ENCODE measurements at regions not wholly inside any gene's neighbourhood (a gene's known extent, or its start where the extent isn't known, plus 50 kb on each side); places are given as distances from the start of the nearest gene placed in this dataset.
"Not testable (repeated sequence)": the region's sequence is repeated elsewhere in the genome, so short reads cannot be mapped to it uniquely, and the experiment has no call there.

DNA sequence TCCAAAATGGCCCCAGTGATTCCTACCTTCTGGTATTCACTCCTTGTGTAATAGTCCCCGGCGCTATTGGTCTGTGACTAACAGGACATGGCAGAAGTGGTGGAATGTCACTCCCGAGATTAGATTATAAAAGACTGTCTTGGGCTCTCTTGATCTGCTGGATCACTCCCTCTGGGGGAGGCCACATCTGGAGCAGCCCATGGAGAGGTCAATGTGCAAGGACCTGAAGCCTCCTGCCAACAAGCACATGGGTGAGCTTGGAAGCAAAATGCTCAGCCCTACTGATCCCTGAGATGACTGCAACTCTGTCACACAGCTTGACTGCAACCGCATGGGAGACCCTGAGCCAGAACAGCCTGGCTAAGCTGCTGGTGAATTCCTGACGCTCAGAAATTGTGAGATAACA lies 94.3 kb upstream of the GLI2 start:
- Histone ChIP-seq H3K9me3 (no peaks in the 10 kb centered on the region), H3K27me3 (no peaks in the 10 kb centered on the region), H3K4me1 (no peaks in the 10 kb centered on the region), H3K36me3 (no peaks in the 10 kb centered on the region), H3K4me3 (ENCODE audit: low read depth, low read length) (no peak overlapping the region)
- no peak for DNase-seq
- TF ChIP-seq, protein P1, sequence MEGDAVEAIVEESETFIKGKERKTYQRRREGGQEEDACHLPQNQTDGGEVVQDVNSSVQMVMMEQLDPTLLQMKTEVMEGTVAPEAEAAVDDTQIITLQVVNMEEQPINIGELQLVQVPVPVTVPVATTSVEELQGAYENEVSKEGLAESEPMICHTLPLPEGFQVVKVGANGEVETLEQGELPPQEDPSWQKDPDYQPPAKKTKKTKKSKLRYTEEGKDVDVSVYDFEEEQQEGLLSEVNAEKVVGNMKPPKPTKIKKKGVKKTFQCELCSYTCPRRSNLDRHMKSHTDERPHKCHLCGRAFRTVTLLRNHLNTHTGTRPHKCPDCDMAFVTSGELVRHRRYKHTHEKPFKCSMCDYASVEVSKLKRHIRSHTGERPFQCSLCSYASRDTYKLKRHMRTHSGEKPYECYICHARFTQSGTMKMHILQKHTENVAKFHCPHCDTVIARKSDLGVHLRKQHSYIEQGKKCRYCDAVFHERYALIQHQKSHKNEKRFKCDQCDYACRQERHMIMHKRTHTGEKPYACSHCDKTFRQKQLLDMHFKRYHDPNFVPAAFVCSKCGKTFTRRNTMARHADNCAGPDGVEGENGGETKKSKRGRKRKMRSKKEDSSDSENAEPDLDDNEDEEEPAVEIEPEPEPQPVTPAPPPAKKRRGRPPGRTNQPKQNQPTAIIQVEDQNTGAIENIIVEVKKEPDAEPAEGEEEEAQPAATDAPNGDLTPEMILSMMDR (IDR thresholded peaks at IDR 0.05; ENCODE audit: low read depth, low read length): no peak

DNA sequence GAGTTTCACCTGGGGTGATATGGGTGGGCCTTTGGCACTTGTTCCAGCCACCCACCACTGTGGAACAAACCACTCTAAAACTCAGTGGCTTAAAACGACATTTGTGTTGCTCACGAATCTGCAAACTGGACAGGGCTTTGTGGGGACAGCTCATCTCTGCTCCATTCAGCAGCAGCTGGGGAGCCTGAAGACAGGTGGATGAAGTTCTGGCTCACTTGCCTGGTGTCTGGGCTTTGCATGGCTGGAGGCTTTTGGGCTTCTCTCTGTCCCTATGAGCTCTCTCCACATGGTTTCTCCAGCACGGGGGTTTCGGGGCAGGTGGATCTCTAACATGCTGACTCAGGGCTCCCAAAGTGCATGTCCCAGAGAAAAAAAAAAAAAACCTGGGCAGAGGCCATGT lies 93.0 kb upstream of the GLI2 start:
- no peak for DNase-seq
- H3K36me3 ChIP-seq: no peaks in the 10 kb centered on the region
- no peak overlapping the region for H3K4me3 ChIP-seq (ENCODE audit: low read depth, low read length)
- TF ChIP-seq, protein P1 (IDR thresholded peaks at IDR 0.05; ENCODE audit: low read depth, low read length): no peak
- H3K4me1 ChIP-seq: no peaks in the 10 kb centered on the region
- H3K9me3 ChIP-seq: no peaks in the 10 kb centered on the region
- H3K27me3 ChIP-seq: no peaks in the 10 kb centered on the region

DNA sequence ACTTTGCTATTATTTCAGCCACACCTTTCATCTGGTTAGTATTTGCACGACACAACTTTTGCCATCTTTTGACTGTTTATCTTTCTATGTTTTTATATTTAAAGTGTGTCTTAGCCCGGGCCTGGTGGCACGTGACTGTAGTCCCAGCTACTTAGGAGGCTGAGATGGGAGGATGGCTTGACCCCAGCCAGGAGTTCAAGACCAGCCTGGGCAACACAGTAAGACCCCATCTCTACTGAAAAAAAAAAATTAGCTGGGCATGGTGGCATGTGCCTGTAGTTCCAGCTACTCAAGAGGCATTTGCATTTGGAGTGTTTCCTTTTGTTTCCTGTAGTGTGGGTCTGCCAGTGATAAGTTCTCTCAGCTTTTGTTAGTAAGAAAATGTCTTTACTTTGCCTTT lies 88.7 kb upstream of the GLI2 start:
- TF ChIP-seq, protein P1 (IDR thresholded peaks at IDR 0.05; ENCODE audit: low read depth, low read length): no peak
- no peak for DNase-seq
- no peak overlapping the region for H3K4me3 ChIP-seq (ENCODE audit: low read depth, low read length)
- no peaks in the 10 kb centered on the region for H3K36me3 ChIP-seq
- no peaks in the 10 kb centered on the region for H3K9me3 ChIP-seq
- H3K27me3 ChIP-seq: no peaks in the 10 kb centered on the region
- H3K4me1 ChIP-seq: no peaks in the 10 kb centered on the region

DNA sequence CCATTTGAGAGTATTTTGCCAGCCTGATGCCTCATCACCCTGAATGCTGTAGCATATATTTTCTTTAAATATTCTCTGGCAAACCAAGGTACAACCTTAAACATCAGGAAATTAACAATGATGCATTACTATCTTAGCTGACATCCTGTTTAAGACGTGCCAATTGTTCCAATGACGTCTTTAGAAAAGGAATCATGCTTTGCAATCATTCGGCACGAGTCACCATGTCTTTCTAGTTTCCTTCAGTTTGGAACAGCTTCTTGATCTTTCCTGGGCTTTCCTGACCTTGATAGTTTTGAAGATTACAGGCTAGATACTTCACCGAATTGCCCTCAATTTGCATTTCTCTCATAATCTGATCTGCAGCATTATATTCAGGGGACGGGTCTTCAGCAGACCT lies 88.2 kb upstream of the GLI2 start:
- Histone ChIP-seq H3K27me3 (no peaks in the 10 kb centered on the region), H3K4me1 (no peaks in the 10 kb centered on the region), H3K36me3 (no peaks in the 10 kb centered on the region), H3K9me3 (no peaks in the 10 kb centered on the region), H3K4me3 (ENCODE audit: low read depth, low read length) (no peak overlapping the region)
- TF ChIP-seq, protein P1 (IDR thresholded peaks at IDR 0.05; ENCODE audit: low read depth, low read length): no peak
- DNase-seq: no peak

DNA sequence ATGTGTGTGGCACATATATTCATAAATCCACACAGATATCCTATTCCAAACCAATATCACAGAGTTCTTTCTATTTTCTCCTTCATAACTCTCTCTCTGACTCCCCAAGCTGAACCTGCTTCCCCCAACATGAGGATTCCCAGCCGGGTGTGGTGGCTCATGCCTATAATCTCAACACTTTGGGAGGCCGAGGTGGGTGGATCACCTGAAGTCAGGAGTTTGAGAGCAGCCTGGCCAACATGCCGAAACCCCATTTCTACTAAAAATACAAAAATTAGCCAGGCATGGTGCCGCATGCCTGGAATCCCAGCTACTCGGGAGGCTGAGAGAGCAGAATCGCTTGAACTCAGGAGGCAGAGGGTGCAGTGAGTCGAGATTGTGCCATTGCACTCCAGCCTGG lies 86.3 kb upstream of the GLI2 start:
- H3K4me1 ChIP-seq; H3K36me3 ChIP-seq; H3K4me3 ChIP-seq (ENCODE audit: low read depth, low read length); H3K27me3 ChIP-seq; DNase-seq; H3K9me3 ChIP-seq: not testable (repeated sequence)

DNA sequence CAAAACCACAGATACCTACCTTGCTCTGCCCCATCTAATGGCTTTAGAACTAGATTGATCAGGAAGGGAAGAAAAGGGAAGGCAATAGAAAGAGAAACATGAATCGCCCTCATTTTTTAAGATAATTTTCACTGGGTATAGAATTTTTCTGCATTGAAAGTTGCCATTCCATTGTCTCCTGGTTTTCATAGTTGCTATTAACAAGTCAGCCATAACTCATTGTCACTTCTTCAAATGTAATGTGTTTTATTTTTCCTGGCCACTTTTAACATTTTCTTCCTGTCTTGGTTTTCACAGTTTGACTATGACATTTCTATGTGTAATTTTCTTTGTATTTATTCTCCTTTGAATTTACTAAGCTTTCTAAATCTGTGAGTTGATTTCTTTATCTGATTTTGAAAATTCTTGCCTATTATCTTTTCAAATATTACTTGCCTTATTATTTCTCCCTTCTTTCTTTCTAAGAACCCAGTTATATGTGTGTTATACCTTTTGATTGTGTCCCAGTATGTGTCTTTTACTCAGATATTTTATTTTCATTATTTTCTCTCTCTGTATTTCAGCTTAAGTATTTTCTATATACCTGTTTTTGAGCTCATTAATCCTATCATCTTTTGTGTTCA lies 85.5 kb upstream of the GLI2 start:
- TF ChIP-seq, protein P1 (IDR thresholded peaks at IDR 0.05; ENCODE audit: low read depth, low read length): no peak
- Histone ChIP-seq H3K27me3 (no peaks in the 10 kb centered on the region), H3K4me3 (ENCODE audit: low read depth, low read length) (no peak overlapping the region), H3K36me3 (no peaks in the 10 kb centered on the region), H3K4me1 (no peaks in the 10 kb centered on the region), H3K9me3 (no peaks in the 10 kb centered on the region)
- DNase-seq: no peak

DNA sequence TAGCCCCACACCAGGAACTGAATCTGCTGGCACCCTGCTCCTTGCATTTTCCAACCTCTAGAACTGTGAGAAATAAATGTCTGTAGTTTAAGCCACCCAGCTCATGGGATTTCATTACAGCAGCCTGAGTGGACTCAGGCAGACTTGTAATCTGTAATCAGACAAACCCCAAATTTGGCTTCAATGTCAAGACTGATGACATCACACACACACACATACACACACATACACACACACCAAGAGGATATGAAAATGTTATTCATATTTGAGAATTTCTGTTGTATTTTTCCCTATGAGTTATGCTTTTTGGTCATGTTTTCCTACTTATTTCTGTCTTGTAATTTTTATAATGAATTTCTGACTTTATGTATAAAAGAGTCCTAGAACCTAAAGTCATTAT lies 83.8 kb upstream of the GLI2 start:
- no peaks in the 10 kb centered on the region for H3K4me1 ChIP-seq
- H3K27me3 ChIP-seq: no peaks in the 10 kb centered on the region
- no peak for DNase-seq
- H3K4me3 ChIP-seq (ENCODE audit: low read depth, low read length): no peak overlapping the region
- TF ChIP-seq, protein P1 (IDR thresholded peaks at IDR 0.05; ENCODE audit: low read depth, low read length): no peak
- H3K9me3 ChIP-seq: no peaks in the 10 kb centered on the region
- no peaks in the 10 kb centered on the region for H3K36me3 ChIP-seq
